Neural progenitor cell (in vitro differentiated cells): ENCODE measurements at regions not wholly inside any gene's neighbourhood (a gene's known extent, or its start where the extent isn't known, plus 50 kb on each side); places are given as distances from the start of the nearest gene placed in this dataset.

ENCODE experiments used
- EZH2 ChIP-seq: fragments of 200-600 bp; sonication (generic); IDR thresholded peaks from 2 replicates; pipeline ENCODE4 v1.6.1; 2017; ENCODE audit warnings: antibody characterized with exemption, mild to moderate bottlenecking, moderate library complexity
- TF ChIP-seq, protein P1 (sequence below): fragments of 200-600 bp; sonication (generic); IDR thresholded peaks from 2 replicates; pipeline ENCODE4 v1.5.1; 2017; ENCODE audit warnings: antibody characterized with exemption, mild to moderate bottlenecking

DNA sequence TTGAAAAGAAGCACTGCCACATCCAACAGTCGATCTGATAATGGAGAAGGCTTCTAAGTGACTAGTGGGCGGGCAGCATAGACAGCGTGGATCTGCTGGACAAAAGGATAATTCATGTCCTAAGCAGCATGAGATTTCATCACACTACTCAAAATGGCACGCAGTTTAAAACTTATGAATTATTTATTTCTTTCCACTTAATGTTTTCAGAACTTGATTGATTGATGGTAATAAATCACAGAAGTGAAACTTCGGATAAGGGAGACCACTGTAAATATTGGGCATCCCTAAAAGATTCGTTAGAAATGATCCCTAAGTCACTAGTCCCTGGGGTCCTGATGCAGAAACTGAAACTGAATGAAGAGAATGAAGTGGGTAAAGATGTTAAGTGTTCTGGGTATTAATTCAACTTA, 93.0 kb upstream of the ANK2 start:
- TF ChIP-seq, protein P1, sequence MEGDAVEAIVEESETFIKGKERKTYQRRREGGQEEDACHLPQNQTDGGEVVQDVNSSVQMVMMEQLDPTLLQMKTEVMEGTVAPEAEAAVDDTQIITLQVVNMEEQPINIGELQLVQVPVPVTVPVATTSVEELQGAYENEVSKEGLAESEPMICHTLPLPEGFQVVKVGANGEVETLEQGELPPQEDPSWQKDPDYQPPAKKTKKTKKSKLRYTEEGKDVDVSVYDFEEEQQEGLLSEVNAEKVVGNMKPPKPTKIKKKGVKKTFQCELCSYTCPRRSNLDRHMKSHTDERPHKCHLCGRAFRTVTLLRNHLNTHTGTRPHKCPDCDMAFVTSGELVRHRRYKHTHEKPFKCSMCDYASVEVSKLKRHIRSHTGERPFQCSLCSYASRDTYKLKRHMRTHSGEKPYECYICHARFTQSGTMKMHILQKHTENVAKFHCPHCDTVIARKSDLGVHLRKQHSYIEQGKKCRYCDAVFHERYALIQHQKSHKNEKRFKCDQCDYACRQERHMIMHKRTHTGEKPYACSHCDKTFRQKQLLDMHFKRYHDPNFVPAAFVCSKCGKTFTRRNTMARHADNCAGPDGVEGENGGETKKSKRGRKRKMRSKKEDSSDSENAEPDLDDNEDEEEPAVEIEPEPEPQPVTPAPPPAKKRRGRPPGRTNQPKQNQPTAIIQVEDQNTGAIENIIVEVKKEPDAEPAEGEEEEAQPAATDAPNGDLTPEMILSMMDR, result no peak
- TF ChIP-seq EZH2, result no peak
